Activated CD4-positive, alpha-beta memory T cell treated with anti-CD3 and anti-CD28 coated beads, Interleukin-2, amount 10 ng/mL, durations not matched to agents 7 days and 5 days (primary cell): ENCODE measurements at regions not wholly inside any gene's neighbourhood (a gene's known extent, or its start where the extent isn't known, plus 50 kb on each side); places are given as distances from the start of the nearest gene placed in this dataset.

Experiments
- CTCF ChIA-PET: fragments of 350-600 bp; sonication (Branson Sonifier 250); formaldehyde crosslinking; loops from one replicate; lab custom pipeline; 2021; ENCODE audit warnings: antibody characterized with exemption, inconsistent platforms; lab: Charles Lee
- POLR2A ChIA-PET: fragments of 350-600 bp; sonication (Branson Sonifier 250); formaldehyde crosslinking; loops from one replicate; lab custom pipeline; 2021; ENCODE audit warnings: antibody characterized with exemption; lab: Charles Lee
- DNase-seq: peaks from one replicate; pipeline ENCODE4 v3.0.0-alpha.2; 2020
- H3K27ac Mint-ChIP-seq: one replicate; pipeline ENCODE4 v1.8.0; 2021; ENCODE audit warnings: mild to moderate bottlenecking, mixed read lengths
- H3K27me3 Mint-ChIP-seq: one replicate; pipeline ENCODE4 v1.8.0; 2021; ENCODE audit warnings: mixed read lengths
- H3K36me3 Mint-ChIP-seq: one replicate; pipeline ENCODE4 v1.8.0; 2021; ENCODE audit warnings: low read depth, mixed read lengths
- H3K4me1 Mint-ChIP-seq: one replicate; pipeline ENCODE4 v1.8.0; 2021; ENCODE audit warnings: mixed read lengths
- H3K4me3 Mint-ChIP-seq: one replicate; pipeline ENCODE4 v1.8.0; 2021; ENCODE audit warnings: mild to moderate bottlenecking, mixed read lengths
- H3K9me3 Mint-ChIP-seq: one replicate; pipeline ENCODE4 v1.8.0; 2021; ENCODE audit warnings: mixed read lengths

- ChIA-PET POLR2A (no interaction called here), CTCF (no interaction called here)
- H3K9me3 Mint-ChIP-seq, result no peaks in the 10 kb centered on the region
- no peaks in the 10 kb centered on the region for H3K36me3 Mint-ChIP-seq
- no peak overlapping the region for H3K27ac Mint-ChIP-seq
- peaks cover 7% of the 10 kb centered on the region for H3K27me3 Mint-ChIP-seq
- DNase-seq, result no peak
- no peaks in the 10 kb centered on the region for H3K4me1 Mint-ChIP-seq
- no peak overlapping the region for H3K4me3 Mint-ChIP-seq
Observed at GRCh38 chr21:35953597-35953996, 106.7 kb downstream of the SETD4 start.

GRCh38 chr21:35952651-35953340, 107.5 kb downstream of the SETD4 start:
- Mint-ChIP-seq H3K4me1 (no peaks in the 10 kb centered on the region), H3K36me3 (no peaks in the 10 kb centered on the region), H3K27me3 (peaks cover 7% of the 10 kb centered on the region), H3K27ac (no peak overlapping the region), H3K9me3 (no peaks in the 10 kb centered on the region), H3K4me3 (no peak overlapping the region)
- ChIA-PET CTCF (no interaction called here), POLR2A (no interaction called here)
- DNase-seq, result no peak

GRCh38 chr21:35948982-35949381, 111.3 kb downstream of the SETD4 start:
- CTCF ChIA-PET, result no interaction called here
- H3K9me3 Mint-ChIP-seq, result no peaks in the 10 kb centered on the region
- H3K27ac Mint-ChIP-seq, result no peak overlapping the region
- H3K36me3 Mint-ChIP-seq, result no peaks in the 10 kb centered on the region
- no peak overlapping the region for H3K4me3 Mint-ChIP-seq
- DNase-seq, result no peak
- peaks cover 2% of the 10 kb centered on the region for H3K27me3 Mint-ChIP-seq
- POLR2A ChIA-PET, result no interaction called here
- no peaks in the 10 kb centered on the region for H3K4me1 Mint-ChIP-seq

GRCh38 chr21:35945089-35945671, 115.1 kb downstream of the SETD4 start:
- CTCF ChIA-PET, result no interaction called here
- Mint-ChIP-seq H3K4me1 (no peaks in the 10 kb centered on the region), H3K4me3 (no peak overlapping the region), H3K27me3 (peaks cover 7% of the 10 kb centered on the region), H3K9me3 (no peaks in the 10 kb centered on the region), H3K27ac (no peak overlapping the region), H3K36me3 (no peaks in the 10 kb centered on the region)
- DNase-seq, result no peak
- POLR2A ChIA-PET, result no interaction called here

GRCh38 chr21:35943752-35944151, 116.6 kb downstream of the SETD4 start:
- no peak for DNase-seq
- Mint-ChIP-seq H3K36me3 (no peaks in the 10 kb centered on the region), H3K4me3 (no peak overlapping the region), H3K9me3 (no peaks in the 10 kb centered on the region), H3K27me3 (peaks cover 10% of the 10 kb centered on the region), H3K27ac (no peak overlapping the region), H3K4me1 (no peaks in the 10 kb centered on the region)
- ChIA-PET CTCF (no interaction called here), POLR2A (no interaction called here)

- Mint-ChIP-seq H3K27me3 (peaks cover 10% of the 10 kb centered on the region), H3K4me3 (no peak overlapping the region), H3K9me3 (no peaks in the 10 kb centered on the region), H3K36me3 (no peaks in the 10 kb centered on the region), H3K4me1 (no peaks in the 10 kb centered on the region), H3K27ac (no peak overlapping the region)
- no peak for DNase-seq
- ChIA-PET POLR2A (no interaction called here), CTCF (no interaction called here)
Observed at GRCh38 chr21:35942211-35943144, 117.8 kb downstream of the SETD4 start.

- Mint-ChIP-seq H3K27me3 (peaks cover 10% of the 10 kb centered on the region), H3K27ac (no peak overlapping the region), H3K9me3 (no peaks in the 10 kb centered on the region), H3K4me3 (no peak overlapping the region), H3K4me1 (no peaks in the 10 kb centered on the region), H3K36me3 (no peaks in the 10 kb centered on the region)
- DNase-seq, result no peak
- ChIA-PET POLR2A (no interaction called here), CTCF (interaction anchor here (1.0 kb wide), 1 partner anchor 46 kb away, joined by 3 read pairs; no protein-coding TSS in a partner anchor)
Observed at GRCh38 chr21:35940074-35940927, 120.0 kb downstream of the SETD4 start.

- no peak for DNase-seq
- Mint-ChIP-seq H3K9me3 (no peaks in the 10 kb centered on the region), H3K36me3 (no peaks in the 10 kb centered on the region), H3K27ac (no peak overlapping the region), H3K4me1 (no peaks in the 10 kb centered on the region), H3K27me3 (peaks cover 10% of the 10 kb centered on the region), H3K4me3 (no peak overlapping the region)
- ChIA-PET CTCF (no interaction called here), POLR2A (no interaction called here)
Observed at GRCh38 chr21:35938446-35938845, 121.9 kb downstream of the SETD4 start.

GRCh38 chr21:35933466-35933865, 126.9 kb downstream of the SETD4 start:
- Mint-ChIP-seq H3K9me3 (no peaks in the 10 kb centered on the region), H3K27me3 (no peaks in the 10 kb centered on the region), H3K27ac (no peak overlapping the region), H3K4me1 (no peaks in the 10 kb centered on the region), H3K4me3 (no peak overlapping the region), H3K36me3 (no peaks in the 10 kb centered on the region)
- no peak for DNase-seq
- POLR2A ChIA-PET, result no interaction called here
- CTCF ChIA-PET, result no interaction called here

GRCh38 chr21:35932232-35932911, 128.0 kb downstream of the SETD4 start:
- H3K27ac Mint-ChIP-seq, result no peak overlapping the region
- DNase-seq, result no peak
- ChIA-PET POLR2A (no interaction called here), CTCF (interaction anchor here (1.2 kb wide), 1 partner anchor 16 kb away, joined by 4 read pairs; no protein-coding TSS in a partner anchor)
- H3K27me3 Mint-ChIP-seq, result no peaks in the 10 kb centered on the region
- H3K4me1 Mint-ChIP-seq, result no peaks in the 10 kb centered on the region
- H3K36me3 Mint-ChIP-seq, result no peaks in the 10 kb centered on the region
- H3K4me3 Mint-ChIP-seq, result no peak overlapping the region
- H3K9me3 Mint-ChIP-seq, result no peaks in the 10 kb centered on the region

- DNase-seq, result no peak
- Mint-ChIP-seq H3K36me3 (no peaks in the 10 kb centered on the region), H3K27me3 (peaks cover 4% of the 10 kb centered on the region), H3K4me3 (no peak overlapping the region), H3K9me3 (no peaks in the 10 kb centered on the region), H3K4me1 (no peaks in the 10 kb centered on the region), H3K27ac (no peak overlapping the region)
- ChIA-PET POLR2A (no interaction called here), CTCF (no interaction called here)
Observed at GRCh38 chr21:35929901-35930300, 130.4 kb downstream of the SETD4 start.

GRCh38 chr21:35927262-35927661, 133.1 kb downstream of the SETD4 start:
- POLR2A ChIA-PET, result no interaction called here
- no peak for DNase-seq
- Mint-ChIP-seq H3K4me3 (no peak overlapping the region), H3K9me3 (no peaks in the 10 kb centered on the region), H3K4me1 (no peaks in the 10 kb centered on the region), H3K27ac (no peak overlapping the region), H3K27me3 (peaks cover 8% of the 10 kb centered on the region), H3K36me3 (no peaks in the 10 kb centered on the region)
- CTCF ChIA-PET, result no interaction called here
